ENCODE measurements at regions not wholly inside any gene's neighbourhood (a gene's known extent, or its start where the extent isn't known, plus 50 kb on each side); places are given as distances from the start of the nearest gene placed in this dataset.

DNA sequence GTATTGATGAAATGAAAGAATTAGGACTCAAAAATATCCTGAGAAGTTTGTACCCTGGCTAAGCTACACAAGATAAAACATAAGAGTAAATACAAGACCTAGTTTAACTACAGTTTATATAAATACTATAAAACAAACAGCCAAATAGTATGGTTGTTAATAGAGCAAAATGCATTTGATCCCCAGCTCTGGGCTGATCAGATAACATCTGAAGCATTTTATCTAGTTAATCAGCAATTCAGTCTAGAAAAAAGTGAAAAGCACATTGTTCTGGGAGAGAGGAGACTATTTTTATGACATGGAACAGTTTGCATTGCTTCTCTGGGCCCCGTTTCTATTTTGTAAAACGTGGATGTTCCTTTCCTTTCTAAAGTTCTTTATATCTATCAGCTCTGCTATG lies 139.6 kb upstream of the RORB start:
- intact Hi-C loops (cut with DNase I; ENCODE audit: low total_unique reads): no loop called here

DNA sequence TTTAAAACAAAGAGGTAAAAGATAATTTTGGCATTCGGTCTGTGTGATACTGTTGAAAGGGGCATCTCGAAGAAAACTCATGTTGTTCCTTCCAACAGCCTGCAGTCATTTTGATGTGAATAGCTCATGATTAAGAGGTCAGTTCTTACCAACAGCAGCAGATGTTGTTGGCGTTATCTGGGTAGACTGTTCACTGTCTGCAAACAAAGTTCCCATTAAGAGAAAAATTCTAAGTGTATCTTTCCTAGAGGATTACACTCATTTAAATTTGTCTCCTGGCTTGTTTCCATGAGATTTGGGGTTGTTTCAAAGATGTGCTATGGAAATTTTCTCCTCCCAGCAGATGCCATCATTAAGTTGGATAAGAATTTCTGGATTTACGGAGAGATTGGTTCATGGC lies 138.2 kb upstream of the RORB start:
- Histone ChIP-seq H3K4me1 (no peaks in the 10 kb centered on the region), H3K27me3 (no peaks in the 10 kb centered on the region), H3K36me3 (no peaks in the 10 kb centered on the region), H3K9me3 (no peaks in the 10 kb centered on the region), H3K27ac (no peak overlapping the region), H3K4me3 (no peak overlapping the region)
- DNase-seq (no peak), ATAC-seq (no peak)
- no peak for TF ChIP-seq POLR2A (IDR thresholded peaks at IDR 0.05)
- TF ChIP-seq, protein P1, sequence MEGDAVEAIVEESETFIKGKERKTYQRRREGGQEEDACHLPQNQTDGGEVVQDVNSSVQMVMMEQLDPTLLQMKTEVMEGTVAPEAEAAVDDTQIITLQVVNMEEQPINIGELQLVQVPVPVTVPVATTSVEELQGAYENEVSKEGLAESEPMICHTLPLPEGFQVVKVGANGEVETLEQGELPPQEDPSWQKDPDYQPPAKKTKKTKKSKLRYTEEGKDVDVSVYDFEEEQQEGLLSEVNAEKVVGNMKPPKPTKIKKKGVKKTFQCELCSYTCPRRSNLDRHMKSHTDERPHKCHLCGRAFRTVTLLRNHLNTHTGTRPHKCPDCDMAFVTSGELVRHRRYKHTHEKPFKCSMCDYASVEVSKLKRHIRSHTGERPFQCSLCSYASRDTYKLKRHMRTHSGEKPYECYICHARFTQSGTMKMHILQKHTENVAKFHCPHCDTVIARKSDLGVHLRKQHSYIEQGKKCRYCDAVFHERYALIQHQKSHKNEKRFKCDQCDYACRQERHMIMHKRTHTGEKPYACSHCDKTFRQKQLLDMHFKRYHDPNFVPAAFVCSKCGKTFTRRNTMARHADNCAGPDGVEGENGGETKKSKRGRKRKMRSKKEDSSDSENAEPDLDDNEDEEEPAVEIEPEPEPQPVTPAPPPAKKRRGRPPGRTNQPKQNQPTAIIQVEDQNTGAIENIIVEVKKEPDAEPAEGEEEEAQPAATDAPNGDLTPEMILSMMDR (IDR thresholded peaks at IDR 0.05 in 4 of 5, conservative IDR thresholded peaks at IDR 0.05 in 1 of 5): no peak
- in situ Hi-C loops (cut with MboI; ENCODE audit: low sequenced_read_pairs in 4 of 4): no loop called here
- intact Hi-C loops (cut with DNase I; ENCODE audit: low total_unique reads): no loop called here

More for the DNA sequence above, 139.6 kb upstream of the RORB start:
- no peaks in the 10 kb centered on the region for H3K27me3 ChIP-seq
- no peaks in the 10 kb centered on the region for H3K9me3 ChIP-seq
- no peaks in the 10 kb centered on the region for H3K4me1 ChIP-seq
- TF ChIP-seq, protein P1 (IDR thresholded peaks at IDR 0.05 in 4 of 5, conservative IDR thresholded peaks at IDR 0.05 in 1 of 5): no peak
- no peak for TF ChIP-seq POLR2A (IDR thresholded peaks at IDR 0.05)
- no peak overlapping the region for H3K4me3 ChIP-seq
- in situ Hi-C loops (cut with MboI; ENCODE audit: low sequenced_read_pairs in 4 of 4): no loop called here
- no peaks in the 10 kb centered on the region for H3K36me3 ChIP-seq
- ATAC-seq: no peak
- no peak for DNase-seq
- H3K27ac ChIP-seq: no peak overlapping the region

DNA sequence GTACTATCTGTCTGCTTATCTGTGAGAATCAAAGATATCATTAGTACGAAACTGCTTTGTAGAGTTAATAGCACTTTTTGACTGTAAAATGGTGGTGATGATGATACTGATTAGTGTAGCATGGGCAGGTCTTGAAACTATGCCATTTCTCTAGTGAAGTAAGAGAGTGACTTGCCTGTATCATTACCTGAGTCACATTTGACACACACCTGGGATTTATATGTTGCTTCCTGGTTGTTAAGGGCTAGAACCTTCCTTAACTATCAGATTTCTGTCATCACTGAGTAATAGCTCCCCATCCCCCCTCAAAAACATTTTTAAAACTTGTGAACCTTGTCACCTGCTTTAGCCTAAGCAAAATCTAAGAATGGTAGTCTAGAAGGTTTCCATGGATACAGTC lies 135.6 kb upstream of the RORB start:
- no peaks in the 10 kb centered on the region for H3K36me3 ChIP-seq
- H3K27ac ChIP-seq: no peak overlapping the region
- H3K27me3 ChIP-seq: no peaks in the 10 kb centered on the region
- no peaks in the 10 kb centered on the region for H3K4me1 ChIP-seq
- H3K9me3 ChIP-seq: no peaks in the 10 kb centered on the region
- in situ Hi-C loops (cut with MboI; ENCODE audit: low sequenced_read_pairs in 4 of 4): no loop called here
- intact Hi-C loops (cut with DNase I; ENCODE audit: low total_unique reads): no loop called here
- TF ChIP-seq, protein P1 (IDR thresholded peaks at IDR 0.05 in 4 of 5, conservative IDR thresholded peaks at IDR 0.05 in 1 of 5): no peak
- TF ChIP-seq POLR2A (IDR thresholded peaks at IDR 0.05): no peak
- no peak overlapping the region for H3K4me3 ChIP-seq
- ATAC-seq (no peak), DNase-seq (no peak)

DNA sequence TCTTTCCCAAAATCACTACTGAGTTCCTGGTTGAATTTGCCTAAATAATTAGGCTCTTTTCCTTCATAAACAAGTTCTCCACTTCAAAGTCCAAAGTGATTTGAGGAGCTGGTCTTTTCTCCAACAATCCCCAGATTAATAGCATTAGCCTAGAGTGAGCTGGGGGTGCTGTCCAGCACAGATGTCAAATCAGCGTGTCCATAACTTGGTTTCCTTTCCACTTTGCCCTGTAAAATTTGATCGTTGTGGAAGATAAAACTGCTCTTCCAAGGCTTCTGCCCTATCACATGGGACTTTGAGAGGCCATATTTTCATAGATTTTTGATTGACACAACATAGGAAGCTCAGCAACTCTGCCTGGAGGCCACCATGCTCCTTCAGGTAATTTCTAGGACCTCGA lies 134.7 kb upstream of the RORB start:
- H3K9me3 ChIP-seq: no peaks in the 10 kb centered on the region
- H3K4me3 ChIP-seq: no peak overlapping the region
- no peak overlapping the region for H3K27ac ChIP-seq
- DNase-seq (no peak), ATAC-seq (no peak)
- in situ Hi-C loops (cut with MboI; ENCODE audit: low sequenced_read_pairs in 4 of 4): no loop called here
- H3K4me1 ChIP-seq: no peaks in the 10 kb centered on the region
- H3K27me3 ChIP-seq: no peaks in the 10 kb centered on the region
- intact Hi-C loops (cut with DNase I; ENCODE audit: low total_unique reads): no loop called here
- TF ChIP-seq, protein P1 (IDR thresholded peaks at IDR 0.05 in 4 of 5, conservative IDR thresholded peaks at IDR 0.05 in 1 of 5): no peak
- no peak for TF ChIP-seq POLR2A (IDR thresholded peaks at IDR 0.05)
- H3K36me3 ChIP-seq: no peaks in the 10 kb centered on the region

DNA sequence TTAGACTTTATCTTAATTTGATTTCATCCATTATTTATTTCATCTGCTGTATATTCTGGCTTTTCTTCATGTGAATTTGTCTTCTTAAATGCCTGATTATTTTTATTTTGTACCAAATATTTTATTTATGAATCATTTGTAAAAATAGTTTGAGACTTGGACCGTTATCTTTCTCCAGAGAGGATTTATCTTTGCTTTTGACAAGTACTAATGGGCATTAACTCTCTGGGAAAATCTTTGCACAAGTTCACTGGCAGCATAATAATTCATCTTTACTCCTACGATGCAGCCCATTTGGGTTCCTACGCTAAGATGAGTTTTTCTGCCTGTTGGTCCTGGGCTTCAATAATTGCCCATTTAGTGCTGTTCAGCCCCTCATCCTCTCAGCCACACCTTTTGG lies 131.0 kb upstream of the RORB start:
- intact Hi-C loops (cut with DNase I; ENCODE audit: low total_unique reads): no loop called here
- TF ChIP-seq POLR2A (IDR thresholded peaks at IDR 0.05): no peak
- TF ChIP-seq, protein P1 (IDR thresholded peaks at IDR 0.05 in 4 of 5, conservative IDR thresholded peaks at IDR 0.05 in 1 of 5): no peak
- Histone ChIP-seq H3K27me3 (no peaks in the 10 kb centered on the region), H3K4me1 (no peaks in the 10 kb centered on the region), H3K4me3 (no peak overlapping the region), H3K9me3 (no peaks in the 10 kb centered on the region), H3K36me3 (no peaks in the 10 kb centered on the region), H3K27ac (no peak overlapping the region)
- no peak for ATAC-seq
- no peak for DNase-seq
- in situ Hi-C loops (cut with MboI; ENCODE audit: low sequenced_read_pairs in 4 of 4): no loop called here

All from gastrocnemius medialis (tissue), 4 donors.